PC-3 (cell line): ENCODE measurements at regions not wholly inside any gene's neighbourhood (a gene's known extent, or its start where the extent isn't known, plus 50 kb on each side); places are given as distances from the start of the nearest gene placed in this dataset.

ENCODE experiments used
- ATAC-seq: fragments of 200-7000 bp; cut with Tn5 transposase; 2 replicates; pipeline ENCODE4 v1.9.1; 2020; ENCODE audit warnings: mild to moderate bottlenecking, moderate library complexity
- BruUV-seq: library from RNA; stranded (reverse); fragments of 400-500 nt; replicated peaks from 2 replicates; lab custom pipeline; 2021; lab: Mats Ljungman, UMichigan
- CTCF ChIA-PET: fragments of 300-600 bp; sonication (Branson Sonifier 250); formaldehyde crosslinking; loops from one replicate; lab custom pipeline; 2022; ENCODE audit warnings: antibody characterized with exemption; lab: Charles Lee
- POLR2A ChIA-PET: fragments of 300-600 bp; sonication (Branson Sonifier 250); formaldehyde crosslinking; loops from one replicate; lab custom pipeline; 2022; ENCODE audit warnings: antibody characterized with exemption; ENCODE audit not compliant: unreplicated experiment; lab: Charles Lee
- DNase-seq: peaks from one replicate; pipeline ENCODE4 v3.0.0-alpha.2; 2015
- H2AFZ ChIP-seq: fragments of 300-600 bp; sonication (generic); 2 replicates; pipeline ENCODE4 v1.6.0; 2016; ENCODE audit warnings: antibody characterized with exemption, low read length
- H3F3A ChIP-seq: fragments of 300-600 bp; sonication (generic); one replicate; pipeline ENCODE4 v1.6.0; 2017; ENCODE audit warnings: antibody characterized with exemption, low read length, control low read depth, mild to moderate bottlenecking; ENCODE audit not compliant: unreplicated experiment
- H3K27ac ChIP-seq: fragments of 300-600 bp; sonication (generic); 2 replicates; pipeline ENCODE4 v1.5.1; 2016; ENCODE audit warnings: mild to moderate bottlenecking, low read length
- H3K27me3 ChIP-seq: fragments of 300-600 bp; sonication (generic); 2 replicates; pipeline ENCODE4 v1.6.1; 2016; ENCODE audit warnings: low read length, mixed read lengths
- H3K36me3 ChIP-seq: fragments of 300-600 bp; sonication (generic); 2 replicates; pipeline ENCODE4 v1.6.1; 2016; ENCODE audit warnings: low read depth, mixed run types, low read length, mixed read lengths
- H3K4me1 ChIP-seq: fragments of 300-600 bp; sonication (generic); 2 replicates; pipeline ENCODE4 v1.5.1; 2016; ENCODE audit warnings: low read length; ENCODE audit not compliant: insufficient read depth
- H3K4me2 ChIP-seq: fragments of 300-600 bp; sonication (generic); 2 replicates; pipeline ENCODE4 v1.6.0; 2016; ENCODE audit warnings: low read length
- H3K4me3 ChIP-seq: fragments of 300-600 bp; sonication (generic); 2 replicates; pipeline ENCODE4 v1.5.1; 2016; ENCODE audit warnings: mild to moderate bottlenecking, low read length, mixed read lengths
- H3K79me2 ChIP-seq: fragments of 300-600 bp; sonication (generic); 2 replicates; pipeline ENCODE4 v1.6.1; 2017; ENCODE audit warnings: low read length, mixed read lengths
- H3K9ac ChIP-seq: fragments of 300-600 bp; sonication (generic); 2 replicates; pipeline ENCODE4 v1.6.0; 2016; ENCODE audit warnings: mild to moderate bottlenecking, low read length
- H3K9me2 ChIP-seq: fragments of 300-600 bp; sonication (generic); replicated peaks from 2 replicates; pipeline ENCODE4 v1.6.1; 2016; ENCODE audit warnings: mixed run types, low read length, mixed read lengths
- H3K9me3 ChIP-seq: fragments of 300-600 bp; sonication (generic); 2 replicates; pipeline ENCODE4 v1.6.1; 2016; ENCODE audit warnings: low read length, mixed read lengths
- H4K20me1 ChIP-seq: fragments of 300-600 bp; sonication (generic); 2 replicates; pipeline ENCODE4 v1.6.1; 2016; ENCODE audit warnings: low read length, mixed read lengths
- CTCF ChIP-seq: fragments of 300-600 bp; sonication (generic); conservative IDR thresholded peaks from 2 replicates; pipeline ENCODE4 v1.5.1; 2017; ENCODE audit warnings: antibody characterized with exemption, low read depth, mild to moderate bottlenecking, low read length
- EZH2 ChIP-seq: fragments of 300-600 bp; sonication (generic); IDR thresholded peaks from one replicate; pipeline ENCODE4 v1.6.1; 2017; ENCODE audit warnings: antibody characterized with exemption, mild to moderate bottlenecking, low read length; ENCODE audit not compliant: unreplicated experiment
- EZH2phosphoT487 ChIP-seq: fragments of 300-600 bp; sonication (generic); IDR thresholded peaks from 2 replicates; pipeline ENCODE4 v1.6.1; 2018; ENCODE audit warnings: mild to moderate bottlenecking, antibody characterized with exemption, low read length, borderline replicate concordance
- intact Hi-C: fragments of 100-400 bp; cut with micrococcal nuclease; formaldehyde crosslinking; loops from 2 replicates; pipeline ENCODE4 v1.9.0; 2023

- ChIA-PET CTCF (no interaction called here), POLR2A (no interaction called here)
- Histone ChIP-seq H3K36me3 (no peaks in the 10 kb centered on the region), H2AFZ (no peak overlapping the region), H3F3A (no peaks in the 10 kb centered on the region), H3K27me3 (no peaks in the 10 kb centered on the region), H3K79me2 (no peaks in the 10 kb centered on the region), H4K20me1 (no peaks in the 10 kb centered on the region), H3K9ac (no peak overlapping the region), H3K9me3 (no peaks in the 10 kb centered on the region), H3K4me1 (peaks cover 12% of the 10 kb centered on the region), H3K4me3 (no peak overlapping the region), H3K27ac (no peak overlapping the region), H3K9me2 (no peaks in the 10 kb centered on the region), H3K4me2 (no peak overlapping the region)
- intact Hi-C loops, result no loop called here
- ATAC-seq, result no peak
- TF ChIP-seq CTCF (no peak), EZH2 (no peak), EZH2phosphoT487 (no peak)
- DNase-seq, result no peak
- BruUV-seq, result no TSS peak
These were observed 230.0 kb downstream of the ALDH8A1 start for GRCh38 chr6:134719911-134720310.

GRCh38 chr6:134719286-134719685 is 230.6 kb downstream of the ALDH8A1 start:
- peaks cover 8% of the 10 kb centered on the region for H3K4me1 ChIP-seq
- no peak for DNase-seq
- H3K4me2 ChIP-seq, result no peak overlapping the region
- no peaks in the 10 kb centered on the region for H3K9me2 ChIP-seq
- no peaks in the 10 kb centered on the region for H3K36me3 ChIP-seq
- ChIA-PET CTCF (no interaction called here), POLR2A (no interaction called here)
- H3F3A ChIP-seq, result no peaks in the 10 kb centered on the region
- ATAC-seq, result no peak
- H2AFZ ChIP-seq, result no peak overlapping the region
- intact Hi-C loops, result no loop called here
- TF ChIP-seq CTCF (no peak), EZH2 (no peak), EZH2phosphoT487 (no peak)
- no TSS peak for BruUV-seq
- no peak overlapping the region for H3K9ac ChIP-seq
- no peaks in the 10 kb centered on the region for H3K9me3 ChIP-seq
- H3K27me3 ChIP-seq, result no peaks in the 10 kb centered on the region
- no peaks in the 10 kb centered on the region for H3K79me2 ChIP-seq
- H4K20me1 ChIP-seq, result no peaks in the 10 kb centered on the region
- H3K4me3 ChIP-seq, result no peak overlapping the region
- H3K27ac ChIP-seq, result no peak overlapping the region

- TF ChIP-seq EZH2 (no peak), EZH2phosphoT487 (no peak), CTCF (no peak)
- intact Hi-C loops, result no loop called here
- no peaks in the 10 kb centered on the region for H3K36me3 ChIP-seq
- no peaks in the 10 kb centered on the region for H3K27me3 ChIP-seq
- no peak overlapping the region for H3K27ac ChIP-seq
- no peak overlapping the region for H3K9ac ChIP-seq
- peak; percentile 54 for DNase-seq
- peak overlapping the region; percentile 43 for H3K4me2 ChIP-seq
- no peaks in the 10 kb centered on the region for H3K9me3 ChIP-seq
- no TSS peak for BruUV-seq
- no peaks in the 10 kb centered on the region for H3F3A ChIP-seq
- no peaks in the 10 kb centered on the region for H4K20me1 ChIP-seq
- ATAC-seq, result peak; percentile 49
- ChIA-PET CTCF (no interaction called here), POLR2A (no interaction called here)
- peak overlapping the region; percentile 64 for H2AFZ ChIP-seq
- no peaks in the 10 kb centered on the region for H3K9me2 ChIP-seq
- H3K4me1 ChIP-seq, result peaks cover 5% of the 10 kb centered on the region; the same call in 1 of the 2 replicates
- H3K79me2 ChIP-seq, result no peaks in the 10 kb centered on the region
- 0 out of 2 replicates have a peak overlapping the region, but pooled peaks have one; percentile 11 for H3K4me3 ChIP-seq
These were observed 235.2 kb downstream of the ALDH8A1 start for GRCh38 chr6:134714679-134715078.
